ENCODE measurements at regions not wholly inside any gene's neighbourhood (a gene's known extent, or its start where the extent isn't known, plus 50 kb on each side); places are given as distances from the start of the nearest gene placed in this dataset.

DNA sequence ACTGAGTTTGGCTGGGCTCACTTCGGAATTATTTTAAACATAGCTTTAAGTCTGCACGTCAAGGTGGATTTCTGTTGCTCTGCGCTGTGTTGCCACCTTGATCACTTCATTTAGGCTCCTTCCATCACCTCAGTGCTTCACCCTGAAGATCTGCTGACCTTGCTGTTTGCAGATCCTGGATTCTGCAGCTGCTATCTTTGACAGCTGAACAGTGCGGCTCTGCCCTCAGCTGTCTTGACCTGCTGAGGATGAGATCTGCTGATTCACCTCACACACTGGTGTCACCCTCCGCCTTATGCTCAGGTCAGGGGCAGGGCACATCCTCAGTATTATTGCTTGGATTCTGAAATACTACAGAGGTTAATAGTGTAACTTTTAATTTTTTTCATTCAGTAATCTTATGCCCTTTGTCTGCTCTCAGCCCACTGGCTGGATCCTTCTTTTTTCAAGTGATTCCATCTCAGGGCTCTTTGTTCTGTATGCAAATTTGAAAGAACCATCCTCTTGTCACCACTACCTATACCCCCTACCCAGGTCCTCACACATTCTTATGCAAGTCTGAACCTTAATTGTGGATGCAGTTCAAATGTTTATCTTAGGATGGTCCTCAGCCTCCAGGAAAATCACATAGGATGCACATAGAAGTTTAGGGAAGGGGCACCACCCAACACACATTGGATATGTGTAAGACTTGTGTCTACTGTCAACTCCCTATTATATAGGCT lies 364.0 kb downstream of the OLFM3 start:
- TF ChIP-seq, protein P1, sequence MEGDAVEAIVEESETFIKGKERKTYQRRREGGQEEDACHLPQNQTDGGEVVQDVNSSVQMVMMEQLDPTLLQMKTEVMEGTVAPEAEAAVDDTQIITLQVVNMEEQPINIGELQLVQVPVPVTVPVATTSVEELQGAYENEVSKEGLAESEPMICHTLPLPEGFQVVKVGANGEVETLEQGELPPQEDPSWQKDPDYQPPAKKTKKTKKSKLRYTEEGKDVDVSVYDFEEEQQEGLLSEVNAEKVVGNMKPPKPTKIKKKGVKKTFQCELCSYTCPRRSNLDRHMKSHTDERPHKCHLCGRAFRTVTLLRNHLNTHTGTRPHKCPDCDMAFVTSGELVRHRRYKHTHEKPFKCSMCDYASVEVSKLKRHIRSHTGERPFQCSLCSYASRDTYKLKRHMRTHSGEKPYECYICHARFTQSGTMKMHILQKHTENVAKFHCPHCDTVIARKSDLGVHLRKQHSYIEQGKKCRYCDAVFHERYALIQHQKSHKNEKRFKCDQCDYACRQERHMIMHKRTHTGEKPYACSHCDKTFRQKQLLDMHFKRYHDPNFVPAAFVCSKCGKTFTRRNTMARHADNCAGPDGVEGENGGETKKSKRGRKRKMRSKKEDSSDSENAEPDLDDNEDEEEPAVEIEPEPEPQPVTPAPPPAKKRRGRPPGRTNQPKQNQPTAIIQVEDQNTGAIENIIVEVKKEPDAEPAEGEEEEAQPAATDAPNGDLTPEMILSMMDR (IDR thresholded peaks at IDR 0.05): no peak
- TF ChIP-seq POLR2AphosphoS5 (IDR thresholded peaks at IDR 0.05) (no peak), POLR2A (IDR thresholded peaks at IDR 0.05) (no peak)
